ENCODE measurements at regions not wholly inside any gene's neighbourhood (a gene's known extent, or its start where the extent isn't known, plus 50 kb on each side); places are given as distances from the start of the nearest gene placed in this dataset.

DNA sequence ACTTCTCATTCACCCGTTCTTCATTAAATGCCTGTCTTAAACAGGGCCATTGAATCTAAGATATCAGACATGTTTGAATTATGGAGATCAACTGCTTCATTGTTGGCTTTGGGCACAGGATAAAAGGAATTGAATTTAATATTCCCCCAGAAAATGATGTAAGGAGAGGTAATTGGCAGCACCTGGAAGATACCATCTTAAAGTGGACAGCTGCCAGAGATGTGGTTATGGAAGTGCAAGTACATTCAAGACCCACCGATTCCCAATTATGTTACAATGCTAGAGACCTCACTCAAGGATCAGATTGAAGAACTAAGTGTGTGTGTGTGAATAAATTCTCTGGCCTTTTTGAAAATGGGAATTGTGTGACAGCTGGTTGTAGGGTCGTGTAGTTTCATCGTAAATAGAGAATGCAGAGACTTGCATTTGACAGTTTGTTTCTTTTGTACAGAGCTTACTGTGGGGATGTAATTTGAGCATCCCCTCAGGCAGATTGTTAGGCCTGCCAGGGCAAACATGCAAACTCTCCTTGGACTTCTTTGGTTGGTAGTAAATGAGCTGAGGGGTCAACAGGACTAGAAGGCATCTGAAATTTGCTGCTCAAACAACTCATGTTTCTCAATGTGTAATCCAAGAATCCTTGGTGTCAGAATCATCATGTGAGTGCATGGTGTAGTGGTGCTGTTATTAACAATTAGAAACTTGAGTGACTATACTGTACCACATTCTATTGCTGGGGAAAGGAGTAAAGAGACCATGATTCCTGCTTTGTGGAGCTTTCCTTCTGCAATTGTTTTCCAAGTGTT, 359.2 kb upstream of the THRB start:
- TF ChIP-seq, protein P1, sequence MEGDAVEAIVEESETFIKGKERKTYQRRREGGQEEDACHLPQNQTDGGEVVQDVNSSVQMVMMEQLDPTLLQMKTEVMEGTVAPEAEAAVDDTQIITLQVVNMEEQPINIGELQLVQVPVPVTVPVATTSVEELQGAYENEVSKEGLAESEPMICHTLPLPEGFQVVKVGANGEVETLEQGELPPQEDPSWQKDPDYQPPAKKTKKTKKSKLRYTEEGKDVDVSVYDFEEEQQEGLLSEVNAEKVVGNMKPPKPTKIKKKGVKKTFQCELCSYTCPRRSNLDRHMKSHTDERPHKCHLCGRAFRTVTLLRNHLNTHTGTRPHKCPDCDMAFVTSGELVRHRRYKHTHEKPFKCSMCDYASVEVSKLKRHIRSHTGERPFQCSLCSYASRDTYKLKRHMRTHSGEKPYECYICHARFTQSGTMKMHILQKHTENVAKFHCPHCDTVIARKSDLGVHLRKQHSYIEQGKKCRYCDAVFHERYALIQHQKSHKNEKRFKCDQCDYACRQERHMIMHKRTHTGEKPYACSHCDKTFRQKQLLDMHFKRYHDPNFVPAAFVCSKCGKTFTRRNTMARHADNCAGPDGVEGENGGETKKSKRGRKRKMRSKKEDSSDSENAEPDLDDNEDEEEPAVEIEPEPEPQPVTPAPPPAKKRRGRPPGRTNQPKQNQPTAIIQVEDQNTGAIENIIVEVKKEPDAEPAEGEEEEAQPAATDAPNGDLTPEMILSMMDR (conservative IDR thresholded peaks at IDR 0.05; ENCODE audit: low read depth), result no peak
- H3K27ac ChIP-seq, result no peak overlapping the region
- ChIA-PET POLR2A (ENCODE audit: low non-redundant PET) (no interaction called here), CTCF (no interaction called here)
- no peak for DNase-seq (ENCODE audit: low spot score)

DNA sequence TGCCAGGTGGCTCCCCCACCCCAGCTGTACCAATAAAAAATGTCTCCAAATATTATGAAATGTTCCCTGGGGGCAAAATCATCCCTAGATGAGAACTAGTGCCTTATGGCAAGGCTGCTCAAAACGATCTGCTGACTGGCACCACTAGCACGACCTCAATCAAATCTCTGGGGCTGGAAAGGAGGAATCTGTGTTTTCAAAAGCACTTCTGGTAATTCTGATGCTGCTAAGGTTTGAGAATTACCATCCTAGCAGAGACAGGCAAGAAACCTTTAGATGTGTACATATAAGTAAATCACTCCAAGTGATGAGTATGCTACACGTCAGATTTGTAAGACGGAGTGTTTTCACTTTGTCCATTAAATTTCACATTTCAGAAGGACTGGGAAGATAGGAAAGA, 360.1 kb upstream of the THRB start:
- no peak for DNase-seq (ENCODE audit: low spot score)
- no peak overlapping the region for H3K27ac ChIP-seq
- ChIA-PET CTCF (no interaction called here), POLR2A (ENCODE audit: low non-redundant PET) (no interaction called here)
- TF ChIP-seq, protein P1 (conservative IDR thresholded peaks at IDR 0.05; ENCODE audit: low read depth), result no peak

DNA sequence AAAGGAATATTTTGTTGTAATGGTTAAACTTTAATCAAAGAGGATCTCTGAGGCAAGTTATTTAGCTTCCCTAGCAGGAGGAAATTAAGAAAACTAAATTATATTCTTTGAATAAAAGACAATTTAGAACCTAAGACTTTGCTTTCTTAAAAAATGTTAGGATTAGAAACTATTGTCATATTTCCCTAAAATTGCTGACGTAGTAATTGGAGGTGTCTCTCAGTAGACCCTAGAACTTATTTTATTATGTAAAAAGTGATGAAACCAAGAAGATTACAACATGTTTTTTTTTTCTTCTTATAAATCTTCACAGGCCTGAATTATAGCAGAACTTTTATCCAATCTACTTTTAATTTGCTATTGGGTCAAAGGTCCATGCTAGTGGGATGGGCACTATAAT, 363.3 kb upstream of the THRB start:
- CTCF ChIA-PET, result interaction anchor here (0.7 kb wide), 1 partner anchor 35 kb away, joined by 5 read pairs; no protein-coding TSS in a partner anchor
- DNase-seq (ENCODE audit: low spot score), result no peak
- POLR2A ChIA-PET (ENCODE audit: low non-redundant PET), result no interaction called here
- H3K27ac ChIP-seq, result no peak overlapping the region
- TF ChIP-seq, protein P1 (conservative IDR thresholded peaks at IDR 0.05; ENCODE audit: low read depth), result no peak

DNA sequence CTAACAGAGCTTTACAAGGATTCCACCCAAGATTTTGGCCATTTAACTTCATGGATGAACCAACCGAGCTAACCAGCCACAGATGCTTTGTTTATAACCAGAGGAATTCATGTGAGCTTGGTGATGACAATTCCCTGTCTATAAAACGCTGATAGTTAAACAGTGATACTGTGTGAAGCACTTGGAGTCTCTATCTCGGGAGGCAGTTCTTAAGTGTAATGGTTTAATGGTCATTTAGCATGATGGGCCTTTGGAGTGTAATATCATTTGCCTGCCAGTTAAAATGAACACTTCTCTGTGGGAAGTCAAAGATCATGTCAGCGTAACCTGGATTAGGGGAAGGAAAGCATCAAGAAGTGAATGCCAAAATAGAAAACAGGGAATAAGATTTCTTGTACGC, 368.6 kb upstream of the THRB start:
- no peak for DNase-seq (ENCODE audit: low spot score)
- no peak overlapping the region for H3K27ac ChIP-seq
- POLR2A ChIA-PET (ENCODE audit: low non-redundant PET), result no interaction called here
- CTCF ChIA-PET, result no interaction called here
- TF ChIP-seq, protein P1 (conservative IDR thresholded peaks at IDR 0.05; ENCODE audit: low read depth), result no peak

DNA sequence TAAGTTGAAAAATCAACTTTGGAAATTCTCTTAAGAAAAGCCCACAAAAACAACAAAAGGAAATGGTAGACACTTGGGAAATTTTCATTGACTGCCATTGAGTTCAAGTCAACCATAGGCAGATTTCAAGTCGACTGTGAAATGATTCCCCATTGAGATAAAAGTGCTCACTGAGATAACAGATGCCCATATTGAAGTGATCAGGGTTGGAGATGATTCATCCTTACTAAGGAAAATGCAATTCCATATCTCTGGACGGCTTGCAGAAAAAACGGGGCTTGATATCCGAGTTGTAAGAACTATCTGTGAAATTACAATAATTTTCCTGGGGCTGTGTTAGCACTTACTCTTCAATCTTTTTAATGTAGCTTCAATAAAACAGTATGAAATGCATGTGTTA, 373.1 kb upstream of the THRB start:
- H3K27ac ChIP-seq, result no peak overlapping the region
- no peak for DNase-seq (ENCODE audit: low spot score)
- CTCF ChIA-PET, result interaction anchor here (0.6 kb wide), 1 partner anchor 727 kb away, joined by 3 read pairs; no protein-coding TSS in a partner anchor
- TF ChIP-seq, protein P1 (conservative IDR thresholded peaks at IDR 0.05; ENCODE audit: low read depth), result no peak
- POLR2A ChIA-PET (ENCODE audit: low non-redundant PET), result no interaction called here

DNA sequence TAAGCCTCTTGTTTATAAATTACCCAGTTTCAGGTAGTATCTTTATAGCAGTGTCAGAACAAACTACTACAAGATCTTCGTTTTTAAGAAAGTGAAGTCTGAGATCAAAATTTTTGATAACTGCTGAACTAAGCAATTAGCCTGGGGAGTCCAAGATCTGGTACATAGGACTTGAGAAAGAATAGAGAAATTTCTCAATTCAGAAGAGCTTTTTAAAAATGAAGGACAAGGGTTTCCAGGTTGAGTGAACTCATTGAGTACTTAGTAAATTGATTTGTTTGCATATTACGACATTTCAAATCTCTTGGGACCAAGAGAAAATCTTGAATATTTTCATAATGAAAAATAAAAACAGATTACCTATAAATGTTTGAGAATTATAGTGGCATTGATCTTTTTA, 386.6 kb upstream of the THRB start:
- ChIA-PET POLR2A (ENCODE audit: low non-redundant PET) (no interaction called here), CTCF (no interaction called here)
- DNase-seq (ENCODE audit: low spot score), result no peak
- TF ChIP-seq, protein P1 (conservative IDR thresholded peaks at IDR 0.05; ENCODE audit: low read depth), result no peak
- H3K27ac ChIP-seq, result no peak overlapping the region

All from RWPE1 (cell line).